H1 (cell line): ENCODE measurements at regions not wholly inside any gene's neighbourhood (a gene's known extent, or its start where the extent isn't known, plus 50 kb on each side); places are given as distances from the start of the nearest gene placed in this dataset.
"Not testable (repeated sequence)": the region's sequence is repeated elsewhere in the genome, so short reads cannot be mapped to it uniquely, and the experiment has no call there.

Experiments used
- CTCF ChIA-PET: fragments of 300-600 bp; sonication (Branson Sonifier 250); formaldehyde crosslinking; loops from one replicate; lab custom pipeline; 2021; ENCODE audit not compliant: partially characterized antibody; lab: Charles Lee
- POLR2A ChIA-PET: fragments of 300-600 bp; sonication (Branson Sonifier 250); formaldehyde crosslinking; loops from one replicate; lab custom pipeline; 2021; ENCODE audit warnings: inconsistent platforms; ENCODE audit not compliant: partially characterized antibody; lab: Charles Lee
- DNase-seq, 2 experiments: peaks; one replicate each; pipeline versions ENCODE4 v3.0.0 to v3.0.0-alpha.2; 2010 to 2022; ENCODE audit warnings: low spot score in 2 of 2, low read depth in 1 of 2, mixed read lengths in 1 of 2
- FAIRE-seq: peaks from 2 replicates; lab custom pipeline; 2011; peaks lifted over from hg19 to GRCh38; lab: Jason Lieb, UNC
- H2AFZ ChIP-seq: 2 replicates; pipeline ENCODE4 v1.8.1; 2012; ENCODE audit warnings: low read length, inconsistent platforms
- H2AK5ac ChIP-seq: 2 replicates; pipeline ENCODE4 v1.6.1; 2013; ENCODE audit warnings: low read depth, low read length
- H2BK120ac ChIP-seq: replicated peaks from 2 replicates; pipeline ENCODE3; 2013; ENCODE audit warnings: low read depth, low read length, inconsistent platforms
- H2BK12ac ChIP-seq: 2 replicates; pipeline ENCODE4 v1.6.1; 2013; ENCODE audit warnings: low read depth, low read length
- H2BK15ac ChIP-seq: 2 replicates; pipeline ENCODE4 v1.6.1; 2013; ENCODE audit warnings: low read length
- H2BK20ac ChIP-seq: 2 replicates; pipeline ENCODE4 v1.6.1; 2013; ENCODE audit warnings: low read length
- H2BK5ac ChIP-seq: 2 replicates; pipeline ENCODE4 v1.6.1; 2013; ENCODE audit warnings: low read depth, low read length
- H3K14ac ChIP-seq: 2 replicates; pipeline ENCODE4 v1.6.1; 2013; ENCODE audit warnings: inconsistent platforms; ENCODE audit not compliant: insufficient read length
- H3K18ac ChIP-seq: 2 replicates; pipeline ENCODE4 v1.6.1; 2013; ENCODE audit warnings: low read length; ENCODE audit errors: extremely low read depth
- H3K23ac ChIP-seq: 2 replicates; pipeline ENCODE4 v1.6.1; 2013; ENCODE audit warnings: inconsistent platforms; ENCODE audit not compliant: insufficient read length
- H3K23me2 ChIP-seq: 2 replicates; pipeline ENCODE4 v1.6.1; 2013; ENCODE audit warnings: low read depth, low read length
- H3K27ac ChIP-seq: 2 replicates; pipeline ENCODE4 v1.6.1; 2011; ENCODE audit warnings: low read depth, low read length, inconsistent platforms
- H3K27me3 ChIP-seq, 4 experiments: replicated peaks in 1 of 4; 1 replicate in 1 of 4; 2 replicates in 3 of 4; pipeline versions ENCODE4 v1.6.1 to v1.8.1; 2011 to 2013; ENCODE audit warnings: low read length in 3 of 4, mild to moderate bottlenecking in 3 of 4, inconsistent platforms in 2 of 4, mixed read lengths in 2 of 4, moderate library complexity in 1 of 4; ENCODE audit not compliant: control insufficient read depth in 3 of 4, insufficient read depth in 3 of 4; ENCODE audit errors: extremely low read depth in 1 of 4
- H3K36me3 ChIP-seq, 4 experiments: 2 replicates each; pipeline versions ENCODE4 v1.6.1 to v1.8.1; 2011 to 2013; ENCODE audit warnings: mild to moderate bottlenecking in 4 of 4, low read length in 3 of 4, moderate library complexity in 2 of 4, control low read depth in 1 of 4, inconsistent platforms in 1 of 4; ENCODE audit not compliant: insufficient read depth in 4 of 4, control insufficient read depth in 2 of 4
- H3K4ac ChIP-seq: replicated peaks from 2 replicates; pipeline ENCODE3; 2013; ENCODE audit warnings: low read length, low read depth, mixed read lengths, inconsistent platforms; ENCODE audit not compliant: insufficient read length
- H3K4me1 ChIP-seq, 4 experiments: replicated peaks in 1 of 4; 1 replicate in 1 of 4; 2 replicates in 3 of 4; pipeline versions ENCODE4 v1.6.1 to v1.8.1; 2011 to 2013; ENCODE audit warnings: low read length in 3 of 4, inconsistent platforms in 2 of 4, mixed read lengths in 1 of 4; ENCODE audit not compliant: insufficient read depth in 4 of 4, control insufficient read depth in 3 of 4
- H3K4me2 ChIP-seq, 2 experiments: 2 replicates each; pipeline versions ENCODE4 v1.6.1 to v1.8.1; 2011 to 2013; ENCODE audit warnings: low read depth in 2 of 2, low read length in 2 of 2, control low read depth in 1 of 2, inconsistent platforms in 1 of 2, mild to moderate bottlenecking in 1 of 2; ENCODE audit not compliant: insufficient read depth in 1 of 2
- H3K4me3 ChIP-seq, 4 experiments: fragments of 200-600, 300-600 bp in 1 of 4; sonication (generic), shearing (Covaris generic), sonication (Bioruptor Twin) in 1 of 4; 2 replicates each; pipeline versions ENCODE4 v1.5.1 to v1.8.1; 2011 to 2016; ENCODE audit warnings: low read length in 4 of 4, low read depth in 3 of 4, control low read depth in 2 of 4, inconsistent platforms in 2 of 4, mild to moderate bottlenecking in 2 of 4, mixed read lengths in 1 of 4, moderate library complexity in 1 of 4; ENCODE audit not compliant: insufficient read depth in 2 of 4; ENCODE audit errors: extremely low read depth in 1 of 4
- H3K56ac ChIP-seq: replicated peaks from 2 replicates; pipeline ENCODE3; 2013; ENCODE audit warnings: low read depth, mild to moderate bottlenecking, mixed read lengths, low read length, inconsistent platforms; ENCODE audit not compliant: insufficient read length
- H3K79me1 ChIP-seq: 2 replicates; pipeline ENCODE4 v1.6.1; 2013; ENCODE audit warnings: low read depth, low read length, control low read depth
- H3K79me2 ChIP-seq, 2 experiments: 2 replicates each; pipeline versions ENCODE4 v1.6.1 to v1.8.1; 2012 to 2013; ENCODE audit warnings: low read length in 2 of 2, mild to moderate bottlenecking in 2 of 2, inconsistent platforms in 1 of 2; ENCODE audit not compliant: insufficient read depth in 2 of 2, control insufficient read depth in 1 of 2
- H3K9ac ChIP-seq, 4 experiments: replicated peaks in 1 of 4; 1 replicate in 1 of 4; 2 replicates in 3 of 4; pipeline versions ENCODE4 v1.6.1 to v1.8.1; 2011 to 2013; ENCODE audit warnings: low read depth in 3 of 4, low read length in 3 of 4, control low read depth in 2 of 4, mild to moderate bottlenecking in 2 of 4, moderate library complexity in 2 of 4, inconsistent platforms in 1 of 4; ENCODE audit errors: extremely low read depth in 1 of 4
- H3K9me3 ChIP-seq, 2 experiments: 2 replicates each; pipeline versions ENCODE4 v1.6.1 to v1.8.1; 2012 to 2013; ENCODE audit warnings: mild to moderate bottlenecking in 2 of 2, moderate library complexity in 2 of 2, control low read depth in 1 of 2, inconsistent platforms in 1 of 2, low read depth in 1 of 2, low read length in 1 of 2, mixed read lengths in 1 of 2; ENCODE audit not compliant: insufficient read depth in 2 of 2
- H4K20me1 ChIP-seq, 2 experiments: replicated peaks in 1 of 2; 2 replicates each; pipeline versions ENCODE3 to v1.8.1; 2011 to 2013; ENCODE audit warnings: inconsistent platforms in 2 of 2, low read length in 2 of 2, mild to moderate bottlenecking in 1 of 2; ENCODE audit not compliant: insufficient read depth in 2 of 2, control insufficient read depth in 1 of 2
- H4K5ac ChIP-seq: 2 replicates; pipeline ENCODE4 v1.6.1; 2013; ENCODE audit warnings: low read length, low read depth, mixed read lengths, inconsistent platforms; ENCODE audit not compliant: insufficient read length
- H4K8ac ChIP-seq: 2 replicates; pipeline ENCODE4 v1.8.0; 2013; ENCODE audit warnings: mild to moderate bottlenecking, moderate library complexity, low read length, inconsistent platforms; ENCODE audit not compliant: insufficient read depth; ENCODE audit errors: extremely low read depth
- H4K91ac ChIP-seq: replicated peaks from 2 replicates; pipeline ENCODE3; 2013; ENCODE audit warnings: low read length, mixed read lengths, inconsistent platforms; ENCODE audit not compliant: insufficient read length
- WGBS, 2 experiments: shearing (Covaris generic) in 1 of 2; methylation state at CpG; one replicate each; pipeline versions ENCODE4 v1.1.6 to v1.1.7; 2013 to 2015; ENCODE audit warnings: low lambda C conversion rate in 2 of 2, mixed read lengths in 2 of 2, inconsistent platforms in 1 of 2, low coverage in 1 of 2, missing lambda C conversion rate in 1 of 2; ENCODE audit not compliant: insufficient replicate concordance in 2 of 2, insufficient coverage in 1 of 2, insufficient read length in 1 of 2; ENCODE audit errors: extremely low coverage in 1 of 2, missing lambda C conversion rate in 1 of 2; 5-methylcytosine and 5-hydroxymethylcytosine counted together

GRCh38 chr21:13844574-13844973 is 235.0 kb downstream of the POTED start:
- H3K4ac ChIP-seq, H2AK5ac ChIP-seq, DNase-seq, H3K56ac ChIP-seq, H3K9ac ChIP-seq, H3K4me1 ChIP-seq, POLR2A ChIA-PET, H3K27ac ChIP-seq, H3K79me1 ChIP-seq, H4K8ac ChIP-seq, H3K4me2 ChIP-seq, H2BK20ac ChIP-seq, H4K5ac ChIP-seq, H2BK5ac ChIP-seq, FAIRE-seq, H3K23ac ChIP-seq, H4K20me1 ChIP-seq, H3K4me3 ChIP-seq, H4K91ac ChIP-seq, H2AFZ ChIP-seq, H2BK12ac ChIP-seq, H2BK15ac ChIP-seq, H3K18ac ChIP-seq, H2BK120ac ChIP-seq, H3K79me2 ChIP-seq, H3K14ac ChIP-seq, H3K36me3 ChIP-seq, CTCF ChIA-PET, H3K27me3 ChIP-seq, H3K23me2 ChIP-seq: not testable (repeated sequence)
- WGBS, 2 experiments, result 75% methylated on average over 6 of the region's 6 CpGs; no CpG with 5 or more reads in 1 of the 2 experiments
- H3K9me3 ChIP-seq, result peaks cover 13 to 68% of the 10 kb centered on the region in 2 experiments; a peak in 3 of 4 replicates

DNA sequence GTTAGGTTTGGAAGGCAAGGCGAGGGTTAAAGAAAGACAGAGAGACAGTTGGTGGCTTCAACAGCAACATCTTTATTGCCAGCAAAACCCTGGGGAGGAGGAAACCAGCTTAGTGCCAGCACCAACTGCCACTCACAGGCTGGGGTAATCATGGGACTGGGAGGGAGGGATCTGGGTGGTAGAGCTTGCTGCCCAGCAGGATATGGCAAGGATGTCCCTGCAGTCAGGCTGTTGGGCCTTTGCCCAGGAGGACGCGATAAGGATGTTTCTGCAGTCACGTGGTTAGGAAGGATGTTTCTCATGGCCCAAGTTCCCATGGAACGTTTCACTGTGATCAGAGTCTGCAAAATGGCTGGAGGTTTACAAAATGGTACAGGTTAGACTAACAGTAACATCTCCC is 233.5 kb downstream of the POTED start:
- H2BK12ac ChIP-seq, H3K9ac ChIP-seq, H3K36me3 ChIP-seq, H3K4me1 ChIP-seq, H3K27me3 ChIP-seq, H4K20me1 ChIP-seq, DNase-seq, H3K56ac ChIP-seq, H3K79me1 ChIP-seq, H2BK15ac ChIP-seq, H3K23me2 ChIP-seq, H3K4ac ChIP-seq, H2AK5ac ChIP-seq, H4K8ac ChIP-seq, H4K91ac ChIP-seq, H3K23ac ChIP-seq, POLR2A ChIA-PET, H3K27ac ChIP-seq, H3K79me2 ChIP-seq, H2BK120ac ChIP-seq, H2BK5ac ChIP-seq, CTCF ChIA-PET, H3K4me3 ChIP-seq, H3K18ac ChIP-seq, H3K14ac ChIP-seq, H4K5ac ChIP-seq, H2AFZ ChIP-seq, H3K4me2 ChIP-seq, H2BK20ac ChIP-seq, FAIRE-seq: not testable (repeated sequence)
- 59% methylated on average over 4 of the region's 5 CpGs; no CpG with 5 or more reads in 1 of the 2 experiments for WGBS, 2 experiments
- peaks cover 5 to 53% of the 10 kb centered on the region in 2 experiments; a peak in 3 of 4 replicates for H3K9me3 ChIP-seq
